ENCODE measurements at regions not wholly inside any gene's neighbourhood (a gene's known extent, or its start where the extent isn't known, plus 50 kb on each side); places are given as distances from the start of the nearest gene placed in this dataset.

GRCh38 chr2:128516938-128517337 is 198.3 kb upstream of the HS6ST1 start:
- TF ChIP-seq POLR2A (IDR thresholded peaks at IDR 0.05) (no peak), CTCF (IDR thresholded peaks at IDR 0.05) (no peak), EP300 (IDR thresholded peaks at IDR 0.05) (no peak)

All from ovary (tissue), 3 donors.